Sigmoid colon (tissue), 4 donors: ENCODE measurements at regions not wholly inside any gene's neighbourhood (a gene's known extent, or its start where the extent isn't known, plus 50 kb on each side); places are given as distances from the start of the nearest gene placed in this dataset.

Experiments used
- EP300 ChIP-seq, 4 donors: sonication (generic); formaldehyde crosslinking; IDR thresholded peaks; one replicate each; pipeline ENCODE4 v1.6.1; 2017; ENCODE audit warnings: antibody characterized with exemption in 4 of 4
- POLR2A ChIP-seq, 2 donors: fragments of 450-650 bp; IDR thresholded peaks; one replicate each; pipeline ENCODE4 v1.6.1; 2016; ENCODE audit warnings: antibody characterized with exemption in 2 of 2, mild to moderate bottlenecking in 2 of 2, moderate library complexity in 2 of 2
- POLR2AphosphoS5 ChIP-seq, 4 donors: sonication (generic); formaldehyde crosslinking; IDR thresholded peaks; one replicate each; pipeline ENCODE4 v1.6.1; 2017; ENCODE audit warnings: antibody characterized with exemption in 4 of 4
- TF ChIP-seq, protein P1 (sequence below), 4 experiments: fragments of 450-650 bp in 3 of 4; fragments of 200-600 bp in 1 of 4; IDR thresholded peaks; one replicate each; pipeline ENCODE4 v1.5.1; 2016 to 2019; ENCODE audit warnings: antibody characterized with exemption in 4 of 4, mild to moderate bottlenecking in 3 of 4, moderate library complexity in 2 of 4

DNA sequence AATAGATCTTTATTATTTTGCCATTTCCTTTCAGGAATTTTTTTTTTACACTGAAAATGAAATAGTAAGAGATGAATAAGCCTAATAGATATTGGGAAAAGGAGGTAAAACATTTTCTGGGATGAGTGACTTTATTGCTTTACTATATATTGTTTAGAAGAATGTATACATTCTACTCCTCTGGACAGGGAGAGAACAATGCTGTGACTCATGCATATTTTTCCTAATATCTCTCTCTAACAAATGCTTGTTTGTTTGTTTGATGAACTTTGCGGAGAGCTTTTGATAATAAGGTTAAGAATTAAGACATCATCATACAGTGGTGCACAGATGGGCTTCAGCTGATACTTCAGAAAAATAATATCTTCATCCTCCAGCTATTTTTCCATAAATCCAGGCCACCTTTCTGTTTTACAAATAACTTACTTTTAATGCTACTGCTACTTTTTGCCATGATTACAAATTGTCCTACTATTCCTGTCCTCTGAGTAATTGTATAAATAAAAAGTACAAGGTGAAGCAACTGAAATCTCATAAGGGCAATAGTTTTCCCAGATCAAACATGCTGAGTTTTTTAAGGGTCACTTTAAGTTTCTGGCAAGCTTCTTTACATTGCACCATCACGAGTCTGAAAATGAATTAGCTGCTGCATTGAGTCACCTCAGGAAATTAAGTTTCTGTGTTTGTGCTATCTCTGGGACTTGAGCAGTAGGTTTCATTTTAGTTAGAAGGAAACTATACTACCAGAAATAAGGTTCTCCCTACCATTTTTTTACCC is 207.3 kb upstream of the POT1 start:
- TF ChIP-seq POLR2AphosphoS5 (IDR thresholded peaks at IDR 0.05), result no peak
- TF ChIP-seq EP300 (IDR thresholded peaks at IDR 0.05), result no peak
- TF ChIP-seq, protein P1, sequence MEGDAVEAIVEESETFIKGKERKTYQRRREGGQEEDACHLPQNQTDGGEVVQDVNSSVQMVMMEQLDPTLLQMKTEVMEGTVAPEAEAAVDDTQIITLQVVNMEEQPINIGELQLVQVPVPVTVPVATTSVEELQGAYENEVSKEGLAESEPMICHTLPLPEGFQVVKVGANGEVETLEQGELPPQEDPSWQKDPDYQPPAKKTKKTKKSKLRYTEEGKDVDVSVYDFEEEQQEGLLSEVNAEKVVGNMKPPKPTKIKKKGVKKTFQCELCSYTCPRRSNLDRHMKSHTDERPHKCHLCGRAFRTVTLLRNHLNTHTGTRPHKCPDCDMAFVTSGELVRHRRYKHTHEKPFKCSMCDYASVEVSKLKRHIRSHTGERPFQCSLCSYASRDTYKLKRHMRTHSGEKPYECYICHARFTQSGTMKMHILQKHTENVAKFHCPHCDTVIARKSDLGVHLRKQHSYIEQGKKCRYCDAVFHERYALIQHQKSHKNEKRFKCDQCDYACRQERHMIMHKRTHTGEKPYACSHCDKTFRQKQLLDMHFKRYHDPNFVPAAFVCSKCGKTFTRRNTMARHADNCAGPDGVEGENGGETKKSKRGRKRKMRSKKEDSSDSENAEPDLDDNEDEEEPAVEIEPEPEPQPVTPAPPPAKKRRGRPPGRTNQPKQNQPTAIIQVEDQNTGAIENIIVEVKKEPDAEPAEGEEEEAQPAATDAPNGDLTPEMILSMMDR (IDR thresholded peaks at IDR 0.05), result no peak
- TF ChIP-seq POLR2A (IDR thresholded peaks at IDR 0.05), result no peak
